ENCODE measurements at regions not wholly inside any gene's neighbourhood (a gene's known extent, or its start where the extent isn't known, plus 50 kb on each side); places are given as distances from the start of the nearest gene placed in this dataset.

GRCh38 chr3:76383781-76384180, 598.4 kb upstream of the ZNF717 start:
- Histone ChIP-seq H3K27me3 (no peaks in the 10 kb centered on the region), H3K4me3 (no peak overlapping the region), H3K4me1 (no peaks in the 10 kb centered on the region), H3K36me3 (no peaks in the 10 kb centered on the region), H3K27ac (no peak overlapping the region), H3K9me3 (peaks cover 0 to 9% (median 0%) of the 10 kb centered on the region in 4 donors)
- peak in 1 of 2 donors; percentile 36 for DNase-seq
- 75 to 84% (median 79%) methylated on average over 6 of the region's 6 CpGs for WGBS, 5 donors
- intact Hi-C loops (cut with DNase I; ENCODE audit: low total_unique reads): no loop called here
- no peak for TF ChIP-seq EP300 (IDR thresholded peaks at IDR 0.05)
- no peak for TF ChIP-seq POLR2AphosphoS5 (IDR thresholded peaks at IDR 0.05)
- TF ChIP-seq, protein P1, sequence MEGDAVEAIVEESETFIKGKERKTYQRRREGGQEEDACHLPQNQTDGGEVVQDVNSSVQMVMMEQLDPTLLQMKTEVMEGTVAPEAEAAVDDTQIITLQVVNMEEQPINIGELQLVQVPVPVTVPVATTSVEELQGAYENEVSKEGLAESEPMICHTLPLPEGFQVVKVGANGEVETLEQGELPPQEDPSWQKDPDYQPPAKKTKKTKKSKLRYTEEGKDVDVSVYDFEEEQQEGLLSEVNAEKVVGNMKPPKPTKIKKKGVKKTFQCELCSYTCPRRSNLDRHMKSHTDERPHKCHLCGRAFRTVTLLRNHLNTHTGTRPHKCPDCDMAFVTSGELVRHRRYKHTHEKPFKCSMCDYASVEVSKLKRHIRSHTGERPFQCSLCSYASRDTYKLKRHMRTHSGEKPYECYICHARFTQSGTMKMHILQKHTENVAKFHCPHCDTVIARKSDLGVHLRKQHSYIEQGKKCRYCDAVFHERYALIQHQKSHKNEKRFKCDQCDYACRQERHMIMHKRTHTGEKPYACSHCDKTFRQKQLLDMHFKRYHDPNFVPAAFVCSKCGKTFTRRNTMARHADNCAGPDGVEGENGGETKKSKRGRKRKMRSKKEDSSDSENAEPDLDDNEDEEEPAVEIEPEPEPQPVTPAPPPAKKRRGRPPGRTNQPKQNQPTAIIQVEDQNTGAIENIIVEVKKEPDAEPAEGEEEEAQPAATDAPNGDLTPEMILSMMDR (IDR thresholded peaks at IDR 0.05): no peak
- TF ChIP-seq POLR2A (IDR thresholded peaks at IDR 0.05): no peak

GRCh38 chr3:76387000-76387399, 601.7 kb upstream of the ZNF717 start:
- H3K4me1 ChIP-seq: no peaks in the 10 kb centered on the region
- WGBS, 5 donors: 56 to 73% (median 63%) methylated on average over 2 of the region's 2 CpGs
- TF ChIP-seq EP300 (IDR thresholded peaks at IDR 0.05): no peak
- no peak for DNase-seq
- intact Hi-C loops (cut with DNase I; ENCODE audit: low total_unique reads): no loop called here
- no peak overlapping the region for H3K4me3 ChIP-seq
- no peaks in the 10 kb centered on the region for H3K27me3 ChIP-seq
- H3K9me3 ChIP-seq: peaks cover 0 to 12% (median 0%) of the 10 kb centered on the region in 4 donors
- no peak overlapping the region for H3K27ac ChIP-seq
- H3K36me3 ChIP-seq: no peaks in the 10 kb centered on the region

- intact Hi-C loops (cut with DNase I; ENCODE audit: low total_unique reads): no loop called here
Observed at GRCh38 chr3:76400141-76400540, 614.8 kb upstream of the ZNF717 start.

DNA sequence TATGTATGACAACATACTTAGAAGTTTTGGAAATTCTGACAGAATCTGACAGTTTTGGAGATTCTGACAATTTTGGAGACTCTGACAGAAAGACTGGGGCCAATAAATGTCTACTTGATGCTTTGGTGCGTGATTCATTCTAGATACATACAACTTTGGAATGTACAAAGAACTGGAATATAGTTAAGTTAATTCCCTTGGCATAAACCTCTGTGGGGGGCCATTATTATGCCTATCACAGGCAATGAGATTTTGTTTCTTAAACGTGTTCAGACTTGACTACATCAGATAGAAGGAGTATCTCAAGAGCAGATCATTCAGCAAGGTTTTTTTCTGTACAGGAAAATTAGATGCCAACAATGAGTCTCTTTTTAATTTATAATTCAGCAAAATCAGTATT, 617.6 kb upstream of the ZNF717 start:
- TF ChIP-seq, protein P1 (IDR thresholded peaks at IDR 0.05): no peak
- TF ChIP-seq EP300 (IDR thresholded peaks at IDR 0.05) (no peak), POLR2AphosphoS5 (IDR thresholded peaks at IDR 0.05) (no peak), POLR2A (IDR thresholded peaks at IDR 0.05) (no peak)
- H3K4me1 ChIP-seq: no peaks in the 10 kb centered on the region
- DNase-seq: no peak
- no peaks in the 10 kb centered on the region for H3K36me3 ChIP-seq
- H3K4me3 ChIP-seq: no peak overlapping the region
- H3K27me3 ChIP-seq: no peaks in the 10 kb centered on the region
- no peaks in the 10 kb centered on the region for H3K9me3 ChIP-seq
- 42 to 55% (median 48%) methylated on average over 2 of the region's 2 CpGs for WGBS, 5 donors
- intact Hi-C loops (cut with DNase I; ENCODE audit: low total_unique reads): no loop called here
- H3K27ac ChIP-seq: no peak overlapping the region

More at GRCh38 chr3:76400141-76400540, 614.8 kb upstream of the ZNF717 start:
- H3K27ac ChIP-seq: no peak overlapping the region
- WGBS, 5 donors: 41 to 61% (median 53%) methylated on average over 1 of the region's 1 CpG
- DNase-seq: no peak
- H3K4me3 ChIP-seq: no peak overlapping the region
- no peaks in the 10 kb centered on the region for H3K27me3 ChIP-seq
- no peaks in the 10 kb centered on the region for H3K36me3 ChIP-seq
- H3K4me1 ChIP-seq: no peaks in the 10 kb centered on the region
- TF ChIP-seq POLR2A (IDR thresholded peaks at IDR 0.05) (no peak), POLR2AphosphoS5 (IDR thresholded peaks at IDR 0.05) (no peak), EP300 (IDR thresholded peaks at IDR 0.05) (no peak)
- TF ChIP-seq, protein P1 (IDR thresholded peaks at IDR 0.05): no peak
- H3K9me3 ChIP-seq: no peaks in the 10 kb centered on the region

DNA sequence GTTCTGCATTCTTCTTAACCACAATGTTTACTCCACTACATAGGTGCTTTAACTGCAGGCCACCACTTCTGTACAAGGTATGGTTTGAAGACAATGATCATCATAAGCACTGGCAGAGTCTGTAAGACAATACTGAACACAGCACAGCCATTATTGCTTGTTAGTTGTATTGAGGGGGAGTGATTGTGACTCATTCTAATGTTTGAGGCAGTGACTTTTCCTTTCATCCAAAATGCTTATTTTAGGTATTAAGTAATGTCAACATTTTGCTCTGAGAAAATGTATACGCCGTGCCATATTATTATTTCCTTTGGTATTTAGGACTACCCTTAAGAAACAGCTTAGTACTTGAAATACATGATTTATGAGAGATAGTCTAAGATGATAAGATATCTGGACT, 618.2 kb upstream of the ZNF717 start:
- no peak overlapping the region for H3K27ac ChIP-seq
- H3K9me3 ChIP-seq: no peaks in the 10 kb centered on the region
- H3K4me1 ChIP-seq: no peaks in the 10 kb centered on the region
- no peak for DNase-seq
- WGBS, 5 donors: 31 to 75% (median 49%) methylated on average over 2 of the region's 2 CpGs
- intact Hi-C loops (cut with DNase I; ENCODE audit: low total_unique reads): no loop called here
- no peaks in the 10 kb centered on the region for H3K36me3 ChIP-seq
- TF ChIP-seq POLR2A (IDR thresholded peaks at IDR 0.05) (no peak), POLR2AphosphoS5 (IDR thresholded peaks at IDR 0.05) (no peak), EP300 (IDR thresholded peaks at IDR 0.05) (no peak)
- TF ChIP-seq, protein P1 (IDR thresholded peaks at IDR 0.05): no peak
- H3K27me3 ChIP-seq: no peaks in the 10 kb centered on the region
- no peak overlapping the region for H3K4me3 ChIP-seq

All from stomach (tissue), 8 donors.